ENCODE measurements at regions not wholly inside any gene's neighbourhood (a gene's known extent, or its start where the extent isn't known, plus 50 kb on each side); places are given as distances from the start of the nearest gene placed in this dataset.

DNA sequence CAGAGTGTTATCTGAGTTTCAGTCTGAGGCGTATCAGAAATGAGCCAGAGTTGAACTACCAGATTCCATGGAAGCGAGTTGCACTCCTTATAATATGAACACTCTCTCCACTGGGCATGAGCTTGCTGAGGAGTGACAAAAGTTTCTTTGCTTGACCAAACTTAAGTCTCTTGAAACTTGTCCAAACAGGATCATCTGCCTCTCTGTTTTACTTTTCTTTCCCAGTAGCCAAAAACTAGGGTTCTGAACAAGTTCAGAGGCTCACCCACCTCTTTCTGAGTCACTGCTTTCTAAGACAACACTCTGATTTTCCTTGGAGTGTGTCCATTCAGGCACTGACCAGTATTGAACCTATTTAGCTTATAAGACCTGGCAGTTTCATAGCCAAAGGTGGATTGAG is 233.2 kb upstream of the TCF4 start:
- no peaks in the 10 kb centered on the region for H3K9me3 ChIP-seq (ENCODE audit: insufficient read depth in 2 of 2, low read depth in 1 of 2, low read length in 1 of 2)
- no peaks in the 10 kb centered on the region for H3K36me3 ChIP-seq (ENCODE audit: control insufficient read depth in 2 of 4, insufficient read depth in 4 of 4, low read length in 3 of 4)
- H3K56ac ChIP-seq (replicated peaks; ENCODE audit: insufficient read length, low read depth, low read length) = no peak overlapping the region
- no peak overlapping the region for H4K5ac ChIP-seq (ENCODE audit: insufficient read length, low read depth, low read length)
- DNase-seq (ENCODE audit: low read depth in 1 of 2, low spot score in 2 of 2) (no peak), FAIRE-seq (no peak)
- TF ChIP-seq RXRA (IDR thresholded peaks at IDR 0.05; ENCODE audit: insufficient read depth, low read depth, low read length) = no peak
- no peak for TF ChIP-seq PHF8 (conservative IDR thresholded peaks at IDR 0.05; ENCODE audit: low read depth, low read length)
- TF ChIP-seq JUN (IDR thresholded peaks at IDR 0.05; ENCODE audit: low read depth, low read length) = no peak
- TF ChIP-seq TBP (IDR thresholded peaks at IDR 0.05; ENCODE audit: low read depth, low read length) = no peak
- no peak for TF ChIP-seq RFX5 (IDR thresholded peaks at IDR 0.05; ENCODE audit: borderline replicate concordance, low read depth, low read length)
- TF ChIP-seq KDM4A (IDR thresholded peaks at IDR 0.05; ENCODE audit: low read depth, low read length, severe bottlenecking) = no peak
- TF ChIP-seq POU5F1 (IDR thresholded peaks at IDR 0.05; ENCODE audit: low read depth, low read length) = no peak
- no peak for TF ChIP-seq KDM5A (IDR thresholded peaks at IDR 0.05; ENCODE audit: low read length)
- no peak for TF ChIP-seq KDM1A (IDR thresholded peaks at IDR 0.05; ENCODE audit: borderline replicate concordance, low read length)
- no peak for TF ChIP-seq ZNF274 (IDR thresholded peaks at IDR 0.05; ENCODE audit: borderline replicate concordance, extremely low read depth, low read length)
- TF ChIP-seq BCL11A (IDR thresholded peaks at IDR 0.05; ENCODE audit: low read depth in 2 of 2, low read length in 2 of 2) = no peak
- no peak for TF ChIP-seq RNF2 (IDR thresholded peaks at IDR 0.05; ENCODE audit: borderline replicate concordance, low read depth, low read length, missing control alignments, poor library complexity, severe bottlenecking)
- no peak for TF ChIP-seq POLR2A (IDR thresholded peaks at IDR 0.05; ENCODE audit: control extremely low read depth in 1 of 2, low read depth in 2 of 2, low read length in 2 of 2)
- no peak for TF ChIP-seq RBBP5 (IDR thresholded peaks at IDR 0.05; ENCODE audit: borderline replicate concordance, low read depth, low read length)
- CTCF ChIA-PET (ENCODE audit: partially characterized antibody) = interaction anchor here (0.6 to 1.3 kb wide), 5 partner anchors 10 to 546 kb away, joined by 3 to 4 read pairs (median 4); no protein-coding TSS in a partner anchor
- H3K23ac ChIP-seq (ENCODE audit: insufficient read length) = no peak overlapping the region
- H3K18ac ChIP-seq (ENCODE audit: extremely low read depth, low read length) = no peak overlapping the region
- H3K4me3 ChIP-seq (ENCODE audit: extremely low read depth in 1 of 4, insufficient read depth in 2 of 4, low read depth in 3 of 4, low read length in 4 of 4) = no peak overlapping the region
- H3K79me1 ChIP-seq (ENCODE audit: low read depth, low read length) = no peaks in the 10 kb centered on the region
- no peak overlapping the region for H3K27ac ChIP-seq (ENCODE audit: low read depth, low read length)
- POLR2A ChIA-PET (ENCODE audit: partially characterized antibody) = no interaction called here
- no peak overlapping the region for H3K9ac ChIP-seq (replicated peaks in 1 of 4; ENCODE audit: extremely low read depth in 1 of 4, low read depth in 3 of 4, low read length in 3 of 4)
- H3K4me1 ChIP-seq (replicated peaks in 1 of 4; ENCODE audit: control insufficient read depth in 3 of 4, insufficient read depth in 4 of 4, low read length in 3 of 4) = no peaks in the 10 kb centered on the region
- H2BK15ac ChIP-seq (ENCODE audit: low read length) = no peak overlapping the region
- H3K79me2 ChIP-seq (ENCODE audit: control insufficient read depth in 1 of 2, insufficient read depth in 2 of 2, low read length in 2 of 2) = no peaks in the 10 kb centered on the region
- no peak overlapping the region for H3K14ac ChIP-seq (ENCODE audit: insufficient read length)
- no peak overlapping the region for H3K4ac ChIP-seq (replicated peaks; ENCODE audit: insufficient read length, low read depth, low read length)
- no peak overlapping the region for H4K8ac ChIP-seq (ENCODE audit: extremely low read depth, insufficient read depth, low read length)
- H3K4me2 ChIP-seq (ENCODE audit: insufficient read depth in 1 of 2, low read depth in 2 of 2, low read length in 2 of 2) = no peak overlapping the region
- no peak overlapping the region for H2BK5ac ChIP-seq (ENCODE audit: low read depth, low read length)
- H3K23me2 ChIP-seq (ENCODE audit: low read depth, low read length) = no peaks in the 10 kb centered on the region
- no peak overlapping the region for H2AK5ac ChIP-seq (ENCODE audit: low read depth, low read length)
- H2AFZ ChIP-seq (ENCODE audit: low read length) = 0 out of 2 replicates have a peak overlapping the region, but pooled peaks have one; percentile 6
- H2BK12ac ChIP-seq (ENCODE audit: low read depth, low read length) = no peak overlapping the region
- no peak overlapping the region for H2BK120ac ChIP-seq (replicated peaks; ENCODE audit: low read depth, low read length)
- 92% methylated on average over 2 of the region's 2 CpGs; no CpG with 5 or more reads in 1 of the 2 experiments for WGBS, 2 experiments (ENCODE audit: extremely low coverage in 1 of 2, insufficient coverage in 1 of 2, insufficient read length in 1 of 2, insufficient replicate concordance in 2 of 2, low coverage in 1 of 2, low lambda C conversion rate in 2 of 2, missing lambda C conversion rate in 1 of 2)
- H3K27me3 ChIP-seq (replicated peaks in 1 of 4; ENCODE audit: control insufficient read depth in 3 of 4, extremely low read depth in 1 of 4, insufficient read depth in 3 of 4, low read length in 3 of 4) = no peaks in the 10 kb centered on the region
- H4K20me1 ChIP-seq (replicated peaks in 1 of 2; ENCODE audit: control insufficient read depth in 1 of 2, insufficient read depth in 2 of 2, low read length in 2 of 2) = no peaks in the 10 kb centered on the region
- no peak overlapping the region for H4K91ac ChIP-seq (replicated peaks; ENCODE audit: insufficient read length, low read length)
- H2BK20ac ChIP-seq (ENCODE audit: low read length) = no peak overlapping the region

All from H1 (cell line).